GM18520 (cell line): ENCODE measurements at regions not wholly inside any gene's neighbourhood (a gene's known extent, or its start where the extent isn't known, plus 50 kb on each side); places are given as distances from the start of the nearest gene placed in this dataset.
"Not testable (repeated sequence)": the region's sequence is repeated elsewhere in the genome, so short reads cannot be mapped to it uniquely, and the experiment has no call there.

Experiments used
- ATAC-seq: cut with Tn5 transposase; IDR thresholded peaks from one replicate; pipeline ENCODE4 v1.9.1; 2021; ENCODE audit not compliant: unreplicated experiment

DNA sequence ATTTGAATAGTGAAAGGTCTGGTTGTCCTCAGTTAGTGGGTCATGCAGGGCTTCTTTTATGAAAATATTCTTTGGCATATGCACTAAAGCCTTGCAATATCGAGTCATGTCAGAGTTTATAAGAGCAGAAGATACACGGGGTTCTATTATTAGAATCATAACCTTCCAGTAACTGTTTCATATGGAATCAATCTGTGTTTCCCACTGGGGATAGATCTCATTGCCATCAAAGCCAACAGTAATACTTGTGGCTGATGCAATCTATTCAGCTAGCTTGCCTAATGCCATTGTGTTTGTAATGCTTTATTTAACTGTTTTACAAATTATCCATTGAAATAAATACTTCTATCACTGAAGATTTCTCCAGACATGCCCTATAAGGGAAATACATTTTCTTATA, 746.9 kb upstream of the PCDH9 start:
- ATAC-seq: no peak

DNA sequence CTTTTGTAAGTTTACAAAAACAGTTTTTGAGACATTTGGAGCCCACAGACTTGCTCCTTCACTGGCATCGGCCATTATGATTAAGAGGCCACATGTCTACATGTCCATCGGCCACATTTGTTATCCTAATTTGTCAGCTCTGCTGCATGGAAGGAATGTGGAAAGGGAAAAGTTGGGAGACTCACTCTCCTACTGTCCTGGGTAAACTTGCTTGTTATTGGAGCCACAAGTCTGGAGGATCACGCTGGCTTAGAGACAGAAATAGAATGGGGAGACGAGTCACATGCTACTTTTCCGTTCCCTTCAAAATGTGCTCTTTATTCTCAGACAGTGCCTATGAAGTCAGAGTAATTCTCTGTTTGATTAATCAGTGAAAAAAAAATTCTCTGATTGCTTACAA, 741.2 kb upstream of the PCDH9 start:
- ATAC-seq: no peak

DNA sequence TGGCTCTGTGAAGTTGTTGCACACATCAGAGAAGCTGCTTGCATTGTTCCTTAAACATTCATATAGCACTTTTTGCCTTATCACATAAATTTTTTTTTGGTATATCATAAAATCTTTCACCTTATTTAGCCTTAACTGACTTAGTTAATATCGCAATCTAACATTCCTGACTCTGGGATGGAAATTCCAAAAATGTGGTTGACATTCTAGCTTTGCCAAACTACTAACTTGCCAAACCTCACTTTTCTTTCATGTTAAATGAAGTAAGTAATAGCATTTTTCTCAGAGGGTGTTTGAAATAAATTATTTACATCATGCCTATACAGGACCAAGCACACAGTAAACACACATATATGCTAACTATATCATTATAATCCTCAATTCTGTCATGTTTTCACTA, 736.9 kb upstream of the PCDH9 start:
- no peak for ATAC-seq

DNA sequence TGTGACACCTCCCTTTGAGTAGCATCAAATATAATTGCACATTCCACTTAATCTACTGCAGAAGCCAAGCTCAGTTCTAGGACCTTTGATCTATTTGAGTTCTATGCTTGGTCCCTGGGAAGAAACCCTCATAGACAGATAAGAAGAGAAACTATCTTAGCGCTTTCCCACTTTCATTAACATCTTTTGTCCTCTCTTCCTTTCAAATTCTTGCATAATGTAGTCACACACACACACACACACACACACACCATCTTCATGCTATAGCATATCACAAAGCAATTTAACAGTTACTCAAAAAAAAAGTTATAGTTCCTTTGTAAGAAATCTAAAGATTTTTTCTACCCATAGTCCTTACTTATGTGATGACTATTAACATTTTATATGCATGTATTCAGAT, 735.9 kb upstream of the PCDH9 start:
- no peak for ATAC-seq

DNA sequence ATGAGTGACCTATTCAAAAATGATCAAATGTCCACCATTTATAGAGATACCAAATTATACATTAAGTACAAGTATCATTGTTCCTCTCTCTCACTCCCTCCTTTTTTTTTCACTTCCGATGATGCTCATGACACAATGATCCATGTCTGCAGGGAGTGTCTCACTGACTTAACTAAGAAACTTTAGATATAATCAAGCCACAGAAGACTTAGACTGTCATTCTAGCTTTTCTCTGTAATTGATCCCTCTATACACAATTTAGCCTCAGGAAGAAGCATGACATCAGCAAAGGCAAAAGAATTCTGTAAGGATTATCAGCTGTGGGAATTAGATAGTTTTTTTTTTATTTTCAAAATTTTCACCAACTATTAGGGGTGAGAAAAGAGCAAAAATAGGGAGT, 734.9 kb upstream of the PCDH9 start:
- ATAC-seq: no peak

DNA sequence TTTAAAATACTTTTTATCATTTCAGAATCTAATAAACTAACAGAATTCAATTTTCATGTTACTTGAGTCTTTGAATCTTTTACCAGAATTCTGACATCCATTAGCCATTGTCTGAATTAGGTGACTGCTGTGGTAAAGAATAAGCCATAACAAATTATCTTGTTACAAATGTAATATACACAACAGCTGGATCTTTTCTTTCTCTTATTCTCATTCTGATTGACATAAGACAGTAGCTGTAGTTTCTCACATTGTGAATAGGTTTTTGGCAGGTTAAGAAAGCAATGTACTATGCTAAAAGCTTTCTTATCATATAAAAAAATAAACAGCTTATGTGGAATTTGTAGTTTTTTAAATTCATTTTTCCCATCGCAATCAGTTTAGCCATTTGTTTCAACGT, 734.0 kb upstream of the PCDH9 start:
- ATAC-seq: no peak

DNA sequence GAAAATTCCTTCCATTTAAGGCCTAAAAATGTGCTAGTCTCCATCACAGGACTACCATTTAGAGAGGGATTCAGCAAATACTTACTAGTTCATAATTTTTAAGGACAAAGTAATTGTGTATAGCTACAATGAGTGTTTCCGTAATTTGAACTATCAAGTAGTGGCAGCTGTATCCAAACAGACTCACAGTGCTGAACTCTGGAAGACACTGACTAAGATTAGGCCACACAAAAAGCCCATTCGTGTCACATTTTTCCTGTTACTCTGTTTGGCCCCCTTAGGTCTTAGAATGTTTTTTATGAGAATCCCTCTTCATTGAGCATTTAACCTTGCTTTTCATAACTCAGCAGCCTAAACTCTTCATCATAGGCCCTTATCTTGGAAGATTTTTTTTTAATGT, 731.2 kb upstream of the PCDH9 start:
- ATAC-seq: no peak

DNA sequence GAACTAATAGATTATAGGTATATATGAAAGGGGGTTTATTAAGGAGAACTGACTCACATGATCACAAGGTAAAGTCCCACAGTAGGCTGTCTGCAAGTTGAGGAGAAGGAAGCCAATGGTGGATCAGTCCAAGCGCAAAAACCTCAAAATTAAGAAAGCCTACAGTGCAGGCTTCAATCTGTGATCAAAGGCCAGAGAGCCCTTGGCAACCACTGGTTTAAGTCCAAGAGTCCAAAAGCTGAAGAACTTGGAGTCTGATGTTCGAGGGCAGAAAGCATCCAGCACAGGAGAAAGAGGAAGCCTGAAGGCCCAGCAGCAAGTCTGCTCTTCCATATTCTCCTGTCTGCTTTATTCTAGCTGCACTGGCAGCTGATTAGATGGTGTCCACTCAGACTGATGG, 721.3 kb upstream of the PCDH9 start:
- ATAC-seq: no peak

DNA sequence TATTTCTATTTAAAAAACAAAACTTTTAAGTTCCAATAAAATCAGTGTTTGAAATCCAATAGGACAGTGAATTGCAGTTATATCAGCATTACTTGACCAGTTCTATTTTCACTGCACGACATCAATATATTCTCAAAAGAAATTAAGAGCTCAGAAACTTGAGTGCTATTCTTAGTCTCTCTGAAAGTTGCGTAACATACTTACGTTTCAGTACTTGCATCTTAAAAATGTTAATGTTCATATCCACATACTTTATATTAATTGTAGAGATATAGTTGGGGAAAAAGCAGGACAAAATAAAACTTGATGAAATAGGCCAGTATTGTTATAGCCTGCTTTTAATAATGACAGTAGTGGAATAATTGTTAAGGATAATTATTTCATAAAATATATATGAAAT, 720.5 kb upstream of the PCDH9 start:
- no peak for ATAC-seq

DNA sequence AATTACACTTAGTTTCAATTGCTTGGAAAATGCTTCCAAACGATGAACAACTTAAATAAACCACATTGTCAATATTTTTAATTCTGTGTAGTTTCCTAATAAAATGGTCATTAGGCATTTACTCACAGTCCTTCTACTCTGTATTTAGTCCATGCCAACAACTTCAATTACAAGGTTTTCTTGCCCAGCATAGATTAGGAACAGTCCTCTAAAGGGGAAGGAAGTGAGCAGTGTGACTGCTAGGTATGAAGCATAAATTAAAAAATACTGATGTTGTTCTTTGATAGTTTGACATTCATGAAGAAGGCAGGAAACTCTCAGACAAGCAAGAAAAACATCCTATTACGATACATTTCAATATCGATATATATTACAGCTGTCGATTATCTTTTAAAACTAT, 716.0 kb upstream of the PCDH9 start:
- no peak for ATAC-seq

DNA sequence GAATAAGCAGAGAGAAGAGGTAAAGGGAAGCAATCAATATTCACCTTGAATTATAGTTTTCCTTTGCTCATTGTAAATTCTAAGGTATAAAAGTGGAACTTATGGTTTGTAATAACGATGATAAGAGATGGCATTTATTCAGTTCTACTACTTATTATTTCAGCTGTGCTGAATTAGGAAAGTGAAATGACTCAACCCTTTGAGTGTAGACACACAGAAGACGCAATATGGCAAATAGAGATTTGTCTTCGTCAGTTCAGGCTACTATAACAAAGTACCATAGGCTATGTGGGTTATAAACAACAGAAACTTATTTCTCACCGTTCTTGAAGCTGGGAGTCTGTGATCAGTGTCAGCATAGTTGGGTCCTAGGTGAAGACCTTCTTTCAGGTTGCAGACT, 713.0 kb upstream of the PCDH9 start:
- ATAC-seq: no peak

DNA sequence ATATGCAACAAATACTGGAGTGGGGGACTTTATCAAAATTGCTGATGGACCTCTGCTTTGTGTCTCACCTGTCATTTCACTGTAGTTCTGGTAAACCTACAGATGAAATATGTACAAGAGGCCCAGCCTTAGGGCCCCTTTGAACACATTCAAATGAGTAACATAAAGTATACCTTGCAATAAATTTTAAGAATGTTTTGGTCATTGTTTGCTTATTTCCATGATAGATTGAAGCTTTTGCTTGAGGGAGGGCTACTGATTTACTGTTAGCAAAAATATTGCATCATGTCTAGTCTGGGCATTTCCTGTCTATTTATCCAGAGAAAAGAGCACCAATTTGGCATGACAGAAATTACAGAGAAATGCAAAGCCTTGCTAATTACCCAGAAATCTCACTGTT, 705.5 kb upstream of the PCDH9 start:
- no peak for ATAC-seq

DNA sequence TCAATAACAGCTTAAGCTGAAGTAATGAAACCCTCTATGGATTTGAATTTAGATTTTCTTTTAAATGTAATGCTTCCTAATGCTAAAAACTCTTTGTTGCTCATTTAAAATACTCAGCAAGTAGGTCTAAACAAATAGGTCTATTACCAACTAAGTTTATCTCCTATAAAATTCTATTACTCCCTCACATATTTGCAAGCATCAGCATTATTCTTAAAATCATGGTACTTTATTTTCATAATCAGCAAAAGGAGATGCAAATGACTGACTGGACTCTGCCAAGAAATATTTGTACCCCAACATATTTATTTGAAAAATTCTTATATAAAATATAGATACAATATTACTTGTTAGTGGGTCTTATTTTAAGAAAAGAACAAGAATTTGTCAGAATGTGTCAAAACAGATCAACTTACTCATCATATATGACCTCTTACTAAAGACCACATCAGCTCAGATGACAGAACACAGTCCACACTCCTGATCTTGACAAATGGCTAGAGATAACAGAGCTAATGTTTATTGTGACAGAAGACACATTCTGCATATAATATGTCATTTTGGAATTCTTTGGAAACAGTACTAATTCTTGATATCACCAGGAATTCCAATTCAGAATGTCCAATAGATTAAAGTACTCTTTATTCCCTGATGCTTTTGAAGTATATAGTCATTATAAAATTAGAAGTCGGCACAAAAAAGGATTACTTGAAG, 704.6 kb upstream of the PCDH9 start:
- ATAC-seq: no peak

DNA sequence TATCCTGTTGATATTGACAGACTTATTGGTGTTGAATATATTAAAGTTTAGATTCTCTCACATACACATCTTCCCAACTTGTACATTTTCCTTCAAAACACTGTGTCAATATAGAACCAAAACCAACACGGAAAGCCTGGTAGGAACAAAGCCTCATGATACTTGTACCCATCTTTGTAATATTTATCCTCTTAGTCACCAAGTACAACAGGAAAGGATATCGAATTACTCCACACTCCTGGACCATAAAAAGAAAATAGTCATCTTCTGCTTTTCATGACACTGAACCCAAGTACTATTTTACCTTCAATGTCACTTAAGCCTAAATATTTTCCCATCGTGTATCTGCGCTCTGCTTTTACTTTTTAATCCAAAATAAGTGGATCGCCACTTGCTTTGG, 702.9 kb upstream of the PCDH9 start:
- ATAC-seq: no peak

DNA sequence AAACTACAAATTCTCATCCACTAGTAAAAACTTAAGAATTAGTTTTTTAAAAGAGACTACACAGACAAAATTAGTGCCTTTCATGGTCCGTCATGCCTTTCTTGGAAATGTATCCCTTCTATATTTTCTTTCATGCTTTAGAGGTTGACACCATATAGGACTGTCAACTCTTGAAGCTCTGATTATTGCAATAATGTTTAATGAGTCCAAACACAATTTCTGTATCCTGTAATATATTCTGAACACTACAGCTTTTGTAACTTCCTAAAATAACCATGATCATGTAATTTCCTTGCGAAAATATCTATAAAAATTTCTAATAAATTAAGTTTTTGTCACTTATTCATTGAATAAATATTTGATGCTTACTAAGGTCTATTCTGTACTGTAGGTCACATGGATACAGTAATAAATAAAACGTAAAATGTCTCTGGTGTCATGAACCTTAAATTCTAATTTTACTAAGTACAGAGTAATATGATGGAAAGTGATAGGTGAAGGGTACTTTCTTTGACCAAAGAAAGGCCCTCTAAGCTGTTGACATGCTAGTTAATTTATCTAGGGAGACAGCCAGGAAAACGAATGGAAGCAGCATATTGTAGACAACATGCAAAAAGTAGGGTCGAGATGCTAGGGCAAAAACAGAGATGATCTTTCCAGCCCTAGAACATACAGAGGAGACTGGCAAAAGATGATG, 687.3 kb upstream of the PCDH9 start:
- ATAC-seq: no peak

DNA sequence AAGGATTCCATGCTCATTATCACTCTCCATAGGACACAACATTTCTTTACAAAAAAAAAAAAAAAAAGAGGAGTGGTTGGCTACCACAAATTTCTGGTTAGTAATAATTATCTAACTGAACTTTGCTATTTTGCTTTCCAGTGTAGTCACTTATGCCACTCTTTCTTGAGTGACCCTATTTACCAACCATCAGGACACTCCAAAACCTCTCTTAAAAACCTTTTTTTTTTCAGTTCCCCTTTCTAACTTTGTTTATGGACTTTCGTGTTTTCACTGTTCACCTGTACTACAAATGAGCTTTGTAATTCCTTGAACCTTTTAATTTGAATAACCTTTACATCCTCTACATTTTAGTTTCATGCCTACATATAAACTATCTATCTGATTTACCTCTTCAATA, 686.5 kb upstream of the PCDH9 start:
- no peak for ATAC-seq

DNA sequence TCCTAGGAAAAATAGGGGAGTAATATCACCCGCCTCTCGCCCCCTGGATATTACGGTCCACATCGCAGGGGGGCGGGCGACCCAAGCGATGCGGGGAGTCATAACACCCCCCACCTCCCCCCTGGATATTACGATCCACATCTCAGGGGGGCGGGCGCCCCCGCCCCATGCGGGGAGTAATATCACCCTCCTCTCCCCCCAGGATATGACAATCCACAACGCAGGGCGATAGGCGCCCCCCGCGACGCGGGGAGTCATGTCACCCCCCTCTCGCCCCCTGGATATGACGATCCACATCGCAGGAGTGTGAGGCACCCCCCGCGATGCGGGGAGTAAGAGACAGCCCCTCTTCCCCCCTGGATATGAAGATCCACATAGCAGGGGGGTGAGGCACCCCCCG, 684.4 kb upstream of the PCDH9 start:
- no peak for ATAC-seq

DNA sequence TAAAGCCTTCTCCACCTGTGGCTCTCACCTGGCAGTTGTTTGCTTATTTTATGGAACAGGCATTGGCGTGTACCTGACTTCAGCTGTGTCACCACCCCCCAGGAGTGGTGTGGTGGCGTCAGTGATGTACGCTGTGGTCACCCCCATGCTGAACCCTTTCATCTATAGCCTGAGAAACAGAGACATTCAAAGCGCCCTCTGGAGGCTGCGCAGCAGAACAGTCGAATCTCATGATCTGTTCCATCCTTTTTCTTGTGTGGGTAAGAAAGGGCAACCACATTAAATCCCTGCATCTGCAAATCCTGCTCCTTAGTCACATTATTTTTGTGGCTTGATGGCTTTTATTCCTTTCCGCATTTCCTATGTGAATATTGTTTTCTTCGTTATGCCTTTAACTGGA, 672.8 kb upstream of the PCDH9 start:
- not testable (repeated sequence) for ATAC-seq

DNA sequence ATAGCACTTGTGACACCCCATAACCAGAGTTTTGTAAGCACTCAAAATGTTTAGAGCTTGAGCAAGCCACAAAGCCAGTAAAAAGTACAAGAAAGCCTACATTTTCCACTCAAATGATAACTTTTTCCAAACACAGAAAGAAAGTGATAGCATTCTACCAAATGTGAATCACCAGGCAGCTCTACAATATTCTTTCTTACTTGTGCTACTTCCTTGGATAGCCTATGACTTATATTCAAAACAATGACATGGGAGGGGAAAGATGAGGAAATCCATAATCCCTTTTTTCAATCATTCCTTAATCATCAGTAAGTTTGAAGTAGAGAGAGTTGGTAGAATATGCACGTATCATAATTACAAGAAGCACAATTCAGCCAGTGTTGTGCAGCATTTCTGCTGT, 650.8 kb upstream of the PCDH9 start:
- ATAC-seq: no peak

DNA sequence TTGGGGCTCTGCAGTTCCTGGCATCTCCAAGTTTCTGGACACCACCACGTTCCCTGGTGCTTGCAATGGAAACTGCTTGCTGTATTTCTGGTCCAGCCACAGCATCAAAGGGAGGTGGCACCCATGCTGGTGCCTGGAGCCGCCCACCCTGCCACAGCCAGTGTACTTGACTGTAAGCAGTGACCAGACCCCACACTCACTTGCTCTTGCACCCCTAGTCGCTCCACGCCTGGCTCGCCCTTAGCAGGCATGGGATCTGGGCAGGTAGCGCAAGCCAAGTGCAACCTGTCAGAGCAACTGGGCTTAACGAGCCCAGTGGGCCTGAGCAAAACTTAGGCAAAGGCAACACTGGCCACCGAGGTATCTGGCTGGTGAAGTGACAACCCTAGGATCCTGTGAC, 648.2 kb upstream of the PCDH9 start:
- ATAC-seq: no peak

DNA sequence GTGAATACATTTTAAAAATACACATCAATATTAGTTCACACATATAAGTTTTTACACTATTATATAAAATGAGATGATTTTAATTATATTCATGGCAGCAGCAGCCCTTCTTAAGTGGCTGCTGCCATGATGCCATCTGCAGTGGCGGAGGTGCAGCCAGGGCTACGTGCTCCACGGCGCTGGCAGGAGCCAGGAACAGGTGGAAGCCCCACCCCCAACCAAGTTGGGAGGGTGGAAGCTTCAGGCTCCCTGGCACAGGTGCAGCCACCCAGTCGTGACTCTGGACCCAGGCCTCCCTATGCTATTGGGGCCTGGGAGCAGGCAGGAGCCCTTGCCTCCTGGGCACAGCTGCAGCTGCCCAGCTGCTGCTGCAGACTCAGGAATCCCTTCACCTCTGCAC, 646.9 kb upstream of the PCDH9 start:
- no peak for ATAC-seq

DNA sequence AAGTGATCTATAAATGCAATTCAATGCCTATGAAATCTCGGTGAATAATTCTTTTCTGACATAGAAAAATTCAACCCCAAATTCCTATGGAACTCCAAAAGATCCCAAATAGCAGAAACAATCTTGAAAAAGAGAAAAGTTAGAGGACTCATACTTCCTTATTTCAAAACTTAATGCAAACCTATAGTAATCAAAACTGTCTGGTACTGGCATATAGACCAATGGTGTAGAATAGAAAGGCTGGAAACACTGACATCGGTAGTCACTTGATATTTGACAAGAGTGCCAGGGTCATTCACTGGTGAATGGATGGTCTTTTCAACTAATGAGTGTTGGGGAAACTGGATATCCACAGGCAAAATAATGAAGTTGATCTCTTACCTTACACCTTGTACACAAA, 637.1 kb upstream of the PCDH9 start:
- ATAC-seq: no peak

DNA sequence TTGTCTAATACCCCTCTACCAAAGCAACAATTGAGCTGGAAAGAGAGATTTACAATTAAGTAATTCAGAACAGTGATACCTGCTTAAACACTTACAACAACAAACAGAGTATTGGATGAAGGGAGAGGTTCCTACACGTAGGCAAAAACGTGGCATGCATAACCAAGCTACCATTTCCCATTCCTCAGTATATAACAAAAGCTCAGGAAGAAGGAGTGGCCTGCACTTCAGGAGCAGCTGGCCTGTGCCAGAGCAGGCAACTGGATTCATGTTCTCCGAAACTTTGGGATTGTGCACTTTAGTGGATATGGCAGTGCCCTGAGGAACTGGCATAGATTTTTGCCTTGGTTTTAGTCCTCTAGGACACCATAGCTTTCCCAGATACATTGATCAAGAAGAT, 630.2 kb upstream of the PCDH9 start:
- no peak for ATAC-seq
